H1 (cell line): ENCODE measurements at regions not wholly inside any gene's neighbourhood (a gene's known extent, or its start where the extent isn't known, plus 50 kb on each side); places are given as distances from the start of the nearest gene placed in this dataset.

Experiments used
- CTCF ChIA-PET: fragments of 300-600 bp; sonication (Branson Sonifier 250); formaldehyde crosslinking; loops from one replicate; lab custom pipeline; 2021; ENCODE audit not compliant: partially characterized antibody; lab: Charles Lee
- POLR2A ChIA-PET: fragments of 300-600 bp; sonication (Branson Sonifier 250); formaldehyde crosslinking; loops from one replicate; lab custom pipeline; 2021; ENCODE audit warnings: inconsistent platforms; ENCODE audit not compliant: partially characterized antibody; lab: Charles Lee
- DNase-seq, 2 experiments: peaks; one replicate each; pipeline versions ENCODE4 v3.0.0 to v3.0.0-alpha.2; 2010 to 2022; ENCODE audit warnings: low spot score in 2 of 2, low read depth in 1 of 2, mixed read lengths in 1 of 2
- FAIRE-seq: peaks from 2 replicates; lab custom pipeline; 2011; peaks lifted over from hg19 to GRCh38; lab: Jason Lieb, UNC
- H2AFZ ChIP-seq: 2 replicates; pipeline ENCODE4 v1.8.1; 2012; ENCODE audit warnings: low read length, inconsistent platforms
- H2AK5ac ChIP-seq: 2 replicates; pipeline ENCODE4 v1.6.1; 2013; ENCODE audit warnings: low read depth, low read length
- H2BK120ac ChIP-seq: replicated peaks from 2 replicates; pipeline ENCODE3; 2013; ENCODE audit warnings: low read depth, low read length, inconsistent platforms
- H2BK12ac ChIP-seq: 2 replicates; pipeline ENCODE4 v1.6.1; 2013; ENCODE audit warnings: low read depth, low read length
- H2BK15ac ChIP-seq: 2 replicates; pipeline ENCODE4 v1.6.1; 2013; ENCODE audit warnings: low read length
- H2BK20ac ChIP-seq: 2 replicates; pipeline ENCODE4 v1.6.1; 2013; ENCODE audit warnings: low read length
- H2BK5ac ChIP-seq: 2 replicates; pipeline ENCODE4 v1.6.1; 2013; ENCODE audit warnings: low read depth, low read length
- H3K14ac ChIP-seq: 2 replicates; pipeline ENCODE4 v1.6.1; 2013; ENCODE audit warnings: inconsistent platforms; ENCODE audit not compliant: insufficient read length
- H3K18ac ChIP-seq: 2 replicates; pipeline ENCODE4 v1.6.1; 2013; ENCODE audit warnings: low read length; ENCODE audit errors: extremely low read depth
- H3K23ac ChIP-seq: 2 replicates; pipeline ENCODE4 v1.6.1; 2013; ENCODE audit warnings: inconsistent platforms; ENCODE audit not compliant: insufficient read length
- H3K23me2 ChIP-seq: 2 replicates; pipeline ENCODE4 v1.6.1; 2013; ENCODE audit warnings: low read depth, low read length
- H3K27ac ChIP-seq: 2 replicates; pipeline ENCODE4 v1.6.1; 2011; ENCODE audit warnings: low read depth, low read length, inconsistent platforms
- H3K27me3 ChIP-seq, 4 experiments: replicated peaks in 1 of 4; 1 replicate in 1 of 4; 2 replicates in 3 of 4; pipeline versions ENCODE4 v1.6.1 to v1.8.1; 2011 to 2013; ENCODE audit warnings: low read length in 3 of 4, mild to moderate bottlenecking in 3 of 4, inconsistent platforms in 2 of 4, mixed read lengths in 2 of 4, moderate library complexity in 1 of 4; ENCODE audit not compliant: control insufficient read depth in 3 of 4, insufficient read depth in 3 of 4; ENCODE audit errors: extremely low read depth in 1 of 4
- H3K36me3 ChIP-seq, 4 experiments: 2 replicates each; pipeline versions ENCODE4 v1.6.1 to v1.8.1; 2011 to 2013; ENCODE audit warnings: mild to moderate bottlenecking in 4 of 4, low read length in 3 of 4, moderate library complexity in 2 of 4, control low read depth in 1 of 4, inconsistent platforms in 1 of 4; ENCODE audit not compliant: insufficient read depth in 4 of 4, control insufficient read depth in 2 of 4
- H3K4ac ChIP-seq: replicated peaks from 2 replicates; pipeline ENCODE3; 2013; ENCODE audit warnings: low read length, low read depth, mixed read lengths, inconsistent platforms; ENCODE audit not compliant: insufficient read length
- H3K4me1 ChIP-seq, 4 experiments: replicated peaks in 1 of 4; 1 replicate in 1 of 4; 2 replicates in 3 of 4; pipeline versions ENCODE4 v1.6.1 to v1.8.1; 2011 to 2013; ENCODE audit warnings: low read length in 3 of 4, inconsistent platforms in 2 of 4, mixed read lengths in 1 of 4; ENCODE audit not compliant: insufficient read depth in 4 of 4, control insufficient read depth in 3 of 4
- H3K4me2 ChIP-seq, 2 experiments: 2 replicates each; pipeline versions ENCODE4 v1.6.1 to v1.8.1; 2011 to 2013; ENCODE audit warnings: low read depth in 2 of 2, low read length in 2 of 2, control low read depth in 1 of 2, inconsistent platforms in 1 of 2, mild to moderate bottlenecking in 1 of 2; ENCODE audit not compliant: insufficient read depth in 1 of 2
- H3K4me3 ChIP-seq, 4 experiments: fragments of 200-600, 300-600 bp in 1 of 4; sonication (generic), shearing (Covaris generic), sonication (Bioruptor Twin) in 1 of 4; 2 replicates each; pipeline versions ENCODE4 v1.5.1 to v1.8.1; 2011 to 2016; ENCODE audit warnings: low read length in 4 of 4, low read depth in 3 of 4, control low read depth in 2 of 4, inconsistent platforms in 2 of 4, mild to moderate bottlenecking in 2 of 4, mixed read lengths in 1 of 4, moderate library complexity in 1 of 4; ENCODE audit not compliant: insufficient read depth in 2 of 4; ENCODE audit errors: extremely low read depth in 1 of 4
- H3K56ac ChIP-seq: replicated peaks from 2 replicates; pipeline ENCODE3; 2013; ENCODE audit warnings: low read depth, mild to moderate bottlenecking, mixed read lengths, low read length, inconsistent platforms; ENCODE audit not compliant: insufficient read length
- H3K79me1 ChIP-seq: 2 replicates; pipeline ENCODE4 v1.6.1; 2013; ENCODE audit warnings: low read depth, low read length, control low read depth
- H3K79me2 ChIP-seq, 2 experiments: 2 replicates each; pipeline versions ENCODE4 v1.6.1 to v1.8.1; 2012 to 2013; ENCODE audit warnings: low read length in 2 of 2, mild to moderate bottlenecking in 2 of 2, inconsistent platforms in 1 of 2; ENCODE audit not compliant: insufficient read depth in 2 of 2, control insufficient read depth in 1 of 2
- H3K9ac ChIP-seq, 4 experiments: replicated peaks in 1 of 4; 1 replicate in 1 of 4; 2 replicates in 3 of 4; pipeline versions ENCODE4 v1.6.1 to v1.8.1; 2011 to 2013; ENCODE audit warnings: low read depth in 3 of 4, low read length in 3 of 4, control low read depth in 2 of 4, mild to moderate bottlenecking in 2 of 4, moderate library complexity in 2 of 4, inconsistent platforms in 1 of 4; ENCODE audit errors: extremely low read depth in 1 of 4
- H3K9me3 ChIP-seq, 2 experiments: 2 replicates each; pipeline versions ENCODE4 v1.6.1 to v1.8.1; 2012 to 2013; ENCODE audit warnings: mild to moderate bottlenecking in 2 of 2, moderate library complexity in 2 of 2, control low read depth in 1 of 2, inconsistent platforms in 1 of 2, low read depth in 1 of 2, low read length in 1 of 2, mixed read lengths in 1 of 2; ENCODE audit not compliant: insufficient read depth in 2 of 2
- H4K20me1 ChIP-seq, 2 experiments: replicated peaks in 1 of 2; 2 replicates each; pipeline versions ENCODE3 to v1.8.1; 2011 to 2013; ENCODE audit warnings: inconsistent platforms in 2 of 2, low read length in 2 of 2, mild to moderate bottlenecking in 1 of 2; ENCODE audit not compliant: insufficient read depth in 2 of 2, control insufficient read depth in 1 of 2
- H4K5ac ChIP-seq: 2 replicates; pipeline ENCODE4 v1.6.1; 2013; ENCODE audit warnings: low read length, low read depth, mixed read lengths, inconsistent platforms; ENCODE audit not compliant: insufficient read length
- H4K8ac ChIP-seq: 2 replicates; pipeline ENCODE4 v1.8.0; 2013; ENCODE audit warnings: mild to moderate bottlenecking, moderate library complexity, low read length, inconsistent platforms; ENCODE audit not compliant: insufficient read depth; ENCODE audit errors: extremely low read depth
- H4K91ac ChIP-seq: replicated peaks from 2 replicates; pipeline ENCODE3; 2013; ENCODE audit warnings: low read length, mixed read lengths, inconsistent platforms; ENCODE audit not compliant: insufficient read length
- HDAC2 ChIP-seq, 2 experiments: fragments of 300-600 bp in 1 of 2; sonication (generic) in 1 of 2; IDR thresholded peaks; 2 replicates each; pipeline ENCODE4 v1.6.1; 2011 to 2012; ENCODE audit warnings: low read depth in 2 of 2, low read length in 2 of 2, mild to moderate bottlenecking in 2 of 2, moderate library complexity in 2 of 2, borderline replicate concordance in 1 of 2, inconsistent platforms in 1 of 2
- TEAD4 ChIP-seq: IDR thresholded peaks from 2 replicates; pipeline ENCODE4 v1.6.1; 2012; ENCODE audit warnings: low read depth, low read length, inconsistent platforms, mixed read lengths
- WGBS, 2 experiments: shearing (Covaris generic) in 1 of 2; methylation state at CpG; one replicate each; pipeline versions ENCODE4 v1.1.6 to v1.1.7; 2013 to 2015; ENCODE audit warnings: low lambda C conversion rate in 2 of 2, mixed read lengths in 2 of 2, inconsistent platforms in 1 of 2, low coverage in 1 of 2, missing lambda C conversion rate in 1 of 2; ENCODE audit not compliant: insufficient replicate concordance in 2 of 2, insufficient coverage in 1 of 2, insufficient read length in 1 of 2; ENCODE audit errors: extremely low coverage in 1 of 2, missing lambda C conversion rate in 1 of 2; 5-methylcytosine and 5-hydroxymethylcytosine counted together

DNA sequence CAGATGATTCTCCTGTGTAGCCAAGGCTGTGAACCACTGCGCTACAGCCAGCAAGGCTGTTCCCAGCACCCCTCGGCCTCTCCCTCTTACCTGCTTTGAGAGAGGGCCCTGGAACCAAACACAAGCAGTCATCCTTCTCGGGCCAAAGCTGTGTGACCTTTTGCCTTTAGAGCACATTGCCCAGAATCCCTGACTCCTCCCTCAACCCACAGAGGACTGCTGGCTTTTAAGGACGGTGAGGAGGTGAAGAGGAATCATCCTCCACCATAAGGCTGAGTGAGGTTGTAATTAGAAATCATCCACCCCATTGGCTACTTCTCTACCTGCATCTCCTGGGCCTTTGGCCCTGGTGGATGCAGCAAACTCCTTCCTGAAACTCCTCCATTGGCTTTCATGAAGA lies 93.6 kb upstream of the PJA1 start:
- ChIA-PET CTCF (interaction anchor here (1.2 kb wide), 1 partner anchor 129 kb away, joined by 3 read pairs; no protein-coding TSS in a partner anchor), POLR2A (interaction anchor here (1.0 kb wide), 1 partner anchor 17 kb away, joined by 3 read pairs; no protein-coding TSS in a partner anchor)
- Histone ChIP-seq H3K23me2 (no peaks in the 10 kb centered on the region), H3K4me3 (no peak overlapping the region), H3K23ac (no peak overlapping the region), H3K4me2 (no peak overlapping the region), H3K14ac (no peak overlapping the region), H3K9ac (no peak overlapping the region), H2BK5ac (no peak overlapping the region), H4K91ac (no peak overlapping the region), H3K56ac (no peak overlapping the region), H3K4ac (no peak overlapping the region), H3K27me3 (peaks cover 28 to 49% (median 48%) of the 10 kb centered on the region in 4 experiments), H3K18ac (no peak overlapping the region), H2AFZ (no peak overlapping the region), H3K79me2 (no peaks in the 10 kb centered on the region), H3K79me1 (no peaks in the 10 kb centered on the region), H2AK5ac (no peak overlapping the region), H2BK20ac (no peak overlapping the region), H3K4me1 (peaks cover 0 to 10% (median 6%) of the 10 kb centered on the region in 4 experiments; a peak in 6 of 7 replicates), H2BK12ac (no peak overlapping the region), H3K27ac (no peak overlapping the region), H3K36me3 (no peaks in the 10 kb centered on the region), H2BK120ac (no peak overlapping the region), H2BK15ac (no peak overlapping the region), H4K8ac (no peak overlapping the region), H4K5ac (no peak overlapping the region), H3K9me3 (no peaks in the 10 kb centered on the region), H4K20me1 (no peaks in the 10 kb centered on the region)
- DNase-seq (no peak), FAIRE-seq (no peak)
- 96% methylated on average over 4 of the region's 4 CpGs; no CpG with 5 or more reads in 1 of the 2 experiments for WGBS, 2 experiments
- TF ChIP-seq HDAC2 (IDR thresholded peaks at IDR 0.05; ENCODE audit: borderline replicate concordance in 1 of 2, low read depth in 2 of 2, low read length in 2 of 2) (no peak), TEAD4 (no peak)
